MCF 10A (cell line): ENCODE measurements at regions not wholly inside any gene's neighbourhood (a gene's known extent, or its start where the extent isn't known, plus 50 kb on each side); places are given as distances from the start of the nearest gene placed in this dataset.
A peak's percentile ranks its signal among the peaks of the same experiment; 100 is the strongest.

Experiments used
- BruUV-seq: library from RNA; stranded (reverse); fragments of 400-500 nt; replicated peaks from 2 replicates; lab custom pipeline; 2021; lab: Mats Ljungman, UMichigan
- CTCF ChIA-PET: fragments of 300-600 bp; sonication (Branson Sonifier 250); formaldehyde crosslinking; extraction: SDS; loops from one replicate; lab custom pipeline; 2021; ENCODE audit warnings: antibody characterized with exemption, inconsistent platforms; lab: Yijun Ruan, JAX
- POLR2A ChIA-PET: fragments of 300-600, 350-650 bp; sonication (Branson Sonifier 250); formaldehyde crosslinking; extraction: SDS; loops from one replicate; lab custom pipeline; 2020; ENCODE audit warnings: antibody characterized with exemption, inconsistent platforms; lab: Yijun Ruan, JAX
- DNase-seq: peaks from one replicate; pipeline ENCODE4 v3.0.0-alpha.2; 2018; ENCODE audit not compliant: unreplicated experiment
- H3K27ac Mint-ChIP-seq: one replicate; pipeline ENCODE4 v1.8.0; 2022; ENCODE audit warnings: mild to moderate bottlenecking, low read depth, mixed read lengths; ENCODE audit not compliant: unreplicated experiment
- H3K27me3 Mint-ChIP-seq: one replicate; pipeline ENCODE4 v1.8.0; 2022; ENCODE audit warnings: mixed read lengths; ENCODE audit not compliant: insufficient read depth, unreplicated experiment
- H3K36me3 Mint-ChIP-seq: one replicate; pipeline ENCODE4 v1.8.0; 2022; ENCODE audit warnings: mild to moderate bottlenecking, moderate library complexity, mixed read lengths; ENCODE audit not compliant: insufficient read depth, unreplicated experiment
- H3K4me1 Mint-ChIP-seq: one replicate; pipeline ENCODE4 v1.8.0; 2022; ENCODE audit warnings: mixed read lengths; ENCODE audit not compliant: insufficient read depth, unreplicated experiment
- H3K4me3 Mint-ChIP-seq: one replicate; pipeline ENCODE4 v1.8.0; 2022; ENCODE audit warnings: mild to moderate bottlenecking, moderate library complexity, mixed read lengths; ENCODE audit not compliant: unreplicated experiment
- H3K9me3 Mint-ChIP-seq: one replicate; pipeline ENCODE4 v1.8.0; 2022; ENCODE audit warnings: mixed read lengths; ENCODE audit not compliant: unreplicated experiment
- CTCF ChIP-seq: fragments of 200-600 bp; IDR thresholded peaks from one replicate; pipeline ENCODE4 v1.8.0; 2022; ENCODE audit warnings: antibody characterized with exemption, mild to moderate bottlenecking; ENCODE audit not compliant: unreplicated experiment
- intact Hi-C: fragments of 100-400 bp; cut with micrococcal nuclease; formaldehyde crosslinking; loops from 2 replicates; pipeline ENCODE4 v1.14.1; 2022

GRCh38 chr1:115214098-115214497, 124.0 kb downstream of the NGF start:
- intact Hi-C loops = no loop called here
- no peaks in the 10 kb centered on the region for H3K9me3 Mint-ChIP-seq
- no peak for DNase-seq
- no peaks in the 10 kb centered on the region for H3K36me3 Mint-ChIP-seq
- H3K27me3 Mint-ChIP-seq = no peaks in the 10 kb centered on the region
- no TSS peak for BruUV-seq
- no peak overlapping the region for H3K4me3 Mint-ChIP-seq
- no peak for TF ChIP-seq CTCF
- ChIA-PET POLR2A (no interaction called here), CTCF (interaction anchor here (0.6 to 1.0 kb wide), 4 partner anchors 12 to 1999 kb away, joined by 3 read pairs; no protein-coding TSS in a partner anchor)
- H3K4me1 Mint-ChIP-seq = peaks cover 12% of the 10 kb centered on the region
- H3K27ac Mint-ChIP-seq = no peak overlapping the region

DNA sequence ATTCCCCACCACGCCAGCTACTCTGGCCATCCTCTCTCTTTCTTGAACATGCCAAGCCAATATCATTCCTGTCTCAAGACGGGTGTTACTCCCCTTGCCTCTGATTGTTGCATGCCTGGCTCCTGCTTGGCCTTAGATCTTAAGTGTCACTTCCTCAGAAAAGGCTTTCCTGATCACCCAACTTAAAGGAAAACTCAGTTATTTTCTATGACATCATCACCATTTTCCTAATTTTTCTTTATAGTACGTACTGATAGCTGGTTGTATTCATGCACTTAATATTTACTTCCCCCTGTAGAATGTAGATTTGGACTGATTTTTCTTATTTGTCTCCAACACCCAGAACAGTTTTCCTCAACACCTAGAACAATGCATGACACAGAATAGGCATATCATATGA, 123.8 kb upstream of the TSPAN2 start:
- TF ChIP-seq CTCF = no peak
- POLR2A ChIA-PET = interaction anchor here (0.6 to 0.9 kb wide), 2 partner anchors 55 to 72 kb away, joined by 3 read pairs; no protein-coding TSS in a partner anchor
- Mint-ChIP-seq H3K27me3 (no peaks in the 10 kb centered on the region), H3K36me3 (no peaks in the 10 kb centered on the region), H3K4me1 (peaks cover 14% of the 10 kb centered on the region), H3K27ac (no peak overlapping the region), H3K9me3 (no peaks in the 10 kb centered on the region), H3K4me3 (no peak overlapping the region)
- intact Hi-C loops = no loop called here
- BruUV-seq = no TSS peak
- CTCF ChIA-PET = interaction anchor here (1.0 kb wide), 1 partner anchor 558 kb away, joined by 3 read pairs; no protein-coding TSS in a partner anchor
- DNase-seq = no peak

GRCh38 chr1:115211071-115211745, 121.9 kb upstream of the TSPAN2 start:
- no peak for TF ChIP-seq CTCF

DNA sequence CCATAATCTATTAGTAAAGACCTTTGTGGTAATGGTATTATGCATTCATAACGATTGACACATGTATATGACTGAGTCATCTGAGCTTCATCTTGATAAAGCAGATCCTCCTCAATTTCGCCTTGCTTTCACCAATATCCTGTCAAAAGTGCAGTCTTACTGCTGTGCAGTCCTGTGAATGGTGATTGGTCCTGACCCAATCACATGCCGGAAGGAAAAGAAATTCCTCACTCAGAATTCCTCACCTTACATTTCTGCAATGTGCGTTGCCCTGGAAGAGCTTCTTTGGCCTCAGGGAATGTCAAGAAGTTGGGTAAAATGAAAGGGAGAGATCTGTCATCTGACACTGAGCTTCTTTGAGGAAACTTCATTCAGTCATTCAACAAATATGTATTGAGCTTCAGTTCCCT, 121.0 kb upstream of the TSPAN2 start:
- H3K4me1 Mint-ChIP-seq = peaks cover 14% of the 10 kb centered on the region
- peak; percentile 60 for DNase-seq
- H3K27me3 Mint-ChIP-seq = no peaks in the 10 kb centered on the region
- H3K4me3 Mint-ChIP-seq = no peak overlapping the region
- ChIA-PET POLR2A (interaction anchor here (0.9 to 1.9 kb wide), 6 partner anchors 10 to 53 kb away, joined by 3 to 7 read pairs (median 3); no protein-coding TSS in a partner anchor), CTCF (interaction anchor here (0.7 to 1.7 kb wide), 2 partner anchors 72 to 92 kb away, joined by 3 to 5 read pairs; no protein-coding TSS in a partner anchor)
- no peak overlapping the region for H3K27ac Mint-ChIP-seq
- BruUV-seq = no TSS peak
- intact Hi-C loops = no loop called here
- TF ChIP-seq CTCF = no peak
- no peaks in the 10 kb centered on the region for H3K9me3 Mint-ChIP-seq
- no peaks in the 10 kb centered on the region for H3K36me3 Mint-ChIP-seq

More at GRCh38 chr1:115211071-115211745, 121.9 kb upstream of the TSPAN2 start:
- no peak for DNase-seq
- ChIA-PET CTCF (interaction anchor here (0.7 to 1.7 kb wide), 2 partner anchors 73 to 1480 kb away, joined by 4 to 5 read pairs; no protein-coding TSS in a partner anchor), POLR2A (interaction anchor here (1.0 to 1.9 kb wide), 5 partner anchors 9 to 45 kb away, joined by 3 to 7 read pairs (median 3); no protein-coding TSS in a partner anchor)
- intact Hi-C loops = no loop called here
- Mint-ChIP-seq H3K4me3 (no peak overlapping the region), H3K9me3 (no peaks in the 10 kb centered on the region), H3K27ac (no peak overlapping the region), H3K27me3 (no peaks in the 10 kb centered on the region), H3K36me3 (no peaks in the 10 kb centered on the region), H3K4me1 (peaks cover 14% of the 10 kb centered on the region)
- no TSS peak for BruUV-seq
